DND-41 (cell line): ENCODE measurements at regions not wholly inside any gene's neighbourhood (a gene's known extent, or its start where the extent isn't known, plus 50 kb on each side); places are given as distances from the start of the nearest gene placed in this dataset.

ENCODE experiments used
- CTCF ChIP-seq: IDR thresholded peaks from 2 replicates; pipeline ENCODE4 v1.5.1; 2012; ENCODE audit warnings: borderline replicate concordance, low read length, moderate library complexity, mild to moderate bottlenecking; ENCODE audit not compliant: poor library complexity, severe bottlenecking; ENCODE audit errors: extremely low read depth
- EZH2 ChIP-seq: IDR thresholded peaks from 3 replicates; pipeline ENCODE4 v1.6.1; 2012; ENCODE audit warnings: borderline replicate concordance, low read depth, mild to moderate bottlenecking, moderate library complexity, low read length, inconsistent platforms; ENCODE audit not compliant: severe bottlenecking

GRCh38 chr6:40285996-40286395, 301.2 kb downstream of the LRFN2 start:
- TF ChIP-seq CTCF = no peak
- TF ChIP-seq EZH2 = no peak
